Glutamatergic neuron (in vitro differentiated cells): ENCODE measurements at regions not wholly inside any gene's neighbourhood (a gene's known extent, or its start where the extent isn't known, plus 50 kb on each side); places are given as distances from the start of the nearest gene placed in this dataset.

Experiments
- DNase-seq: peaks from one replicate; pipeline ENCODE4 v3.0.0; 2022
- H3K27ac Mint-ChIP-seq: one replicate; pipeline ENCODE4 v1.8.0; 2020; ENCODE audit warnings: mild to moderate bottlenecking, mixed read lengths, inconsistent platforms; ENCODE audit not compliant: unreplicated experiment
- H3K27me3 Mint-ChIP-seq: one replicate; pipeline ENCODE4 v1.8.0; 2020; ENCODE audit warnings: mild to moderate bottlenecking, moderate library complexity, mixed read lengths, inconsistent platforms; ENCODE audit not compliant: unreplicated experiment
- H3K36me3 Mint-ChIP-seq: one replicate; pipeline ENCODE4 v1.8.0; 2020; ENCODE audit warnings: mild to moderate bottlenecking, mixed read lengths, inconsistent platforms; ENCODE audit not compliant: unreplicated experiment
- H3K4me1 Mint-ChIP-seq: one replicate; pipeline ENCODE4 v1.8.0; 2020; ENCODE audit warnings: mild to moderate bottlenecking, low read depth, mixed read lengths, inconsistent platforms; ENCODE audit not compliant: unreplicated experiment
- H3K4me3 Mint-ChIP-seq: one replicate; pipeline ENCODE4 v1.8.0; 2020; ENCODE audit warnings: mild to moderate bottlenecking, mixed read lengths, inconsistent platforms; ENCODE audit not compliant: unreplicated experiment
- H3K9me3 Mint-ChIP-seq: one replicate; pipeline ENCODE4 v1.8.0; 2020; ENCODE audit warnings: mild to moderate bottlenecking, moderate library complexity, mixed read lengths, inconsistent platforms; ENCODE audit not compliant: unreplicated experiment
- TF ChIP-seq, protein P1 (sequence below): fragments of 200-600 bp; sonication (generic); IDR thresholded peaks from one replicate; pipeline ENCODE4 v1.5.0; 2021; ENCODE audit not compliant: partially characterized antibody, unreplicated experiment

DNA sequence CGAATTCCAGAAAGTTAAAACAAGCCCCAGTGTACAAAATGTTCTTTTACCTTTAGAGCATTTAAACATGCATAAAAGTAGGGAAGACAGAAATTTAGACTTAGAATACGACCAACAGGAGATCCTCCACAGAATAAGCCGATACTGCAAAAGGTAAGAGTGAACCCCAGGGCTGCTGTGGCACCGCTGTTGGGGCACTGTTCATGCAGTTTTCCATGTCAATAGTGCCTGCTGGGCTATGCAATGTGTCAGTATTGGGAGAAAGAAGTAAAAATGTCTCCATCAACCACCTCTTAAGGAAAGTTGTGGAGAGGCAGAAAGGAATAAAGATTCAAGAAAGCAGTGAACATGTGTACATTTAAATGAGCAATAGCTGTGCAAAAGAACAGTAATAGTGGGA, 326.5 kb upstream of the SEMA3C start:
- H3K4me3 Mint-ChIP-seq, result no peak overlapping the region
- H3K9me3 Mint-ChIP-seq, result no peaks in the 10 kb centered on the region
- H3K4me1 Mint-ChIP-seq, result no peaks in the 10 kb centered on the region
- no peaks in the 10 kb centered on the region for H3K27me3 Mint-ChIP-seq
- DNase-seq, result no peak
- H3K36me3 Mint-ChIP-seq, result no peaks in the 10 kb centered on the region
- no peak overlapping the region for H3K27ac Mint-ChIP-seq
- TF ChIP-seq, protein P1, sequence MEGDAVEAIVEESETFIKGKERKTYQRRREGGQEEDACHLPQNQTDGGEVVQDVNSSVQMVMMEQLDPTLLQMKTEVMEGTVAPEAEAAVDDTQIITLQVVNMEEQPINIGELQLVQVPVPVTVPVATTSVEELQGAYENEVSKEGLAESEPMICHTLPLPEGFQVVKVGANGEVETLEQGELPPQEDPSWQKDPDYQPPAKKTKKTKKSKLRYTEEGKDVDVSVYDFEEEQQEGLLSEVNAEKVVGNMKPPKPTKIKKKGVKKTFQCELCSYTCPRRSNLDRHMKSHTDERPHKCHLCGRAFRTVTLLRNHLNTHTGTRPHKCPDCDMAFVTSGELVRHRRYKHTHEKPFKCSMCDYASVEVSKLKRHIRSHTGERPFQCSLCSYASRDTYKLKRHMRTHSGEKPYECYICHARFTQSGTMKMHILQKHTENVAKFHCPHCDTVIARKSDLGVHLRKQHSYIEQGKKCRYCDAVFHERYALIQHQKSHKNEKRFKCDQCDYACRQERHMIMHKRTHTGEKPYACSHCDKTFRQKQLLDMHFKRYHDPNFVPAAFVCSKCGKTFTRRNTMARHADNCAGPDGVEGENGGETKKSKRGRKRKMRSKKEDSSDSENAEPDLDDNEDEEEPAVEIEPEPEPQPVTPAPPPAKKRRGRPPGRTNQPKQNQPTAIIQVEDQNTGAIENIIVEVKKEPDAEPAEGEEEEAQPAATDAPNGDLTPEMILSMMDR, result no peak

DNA sequence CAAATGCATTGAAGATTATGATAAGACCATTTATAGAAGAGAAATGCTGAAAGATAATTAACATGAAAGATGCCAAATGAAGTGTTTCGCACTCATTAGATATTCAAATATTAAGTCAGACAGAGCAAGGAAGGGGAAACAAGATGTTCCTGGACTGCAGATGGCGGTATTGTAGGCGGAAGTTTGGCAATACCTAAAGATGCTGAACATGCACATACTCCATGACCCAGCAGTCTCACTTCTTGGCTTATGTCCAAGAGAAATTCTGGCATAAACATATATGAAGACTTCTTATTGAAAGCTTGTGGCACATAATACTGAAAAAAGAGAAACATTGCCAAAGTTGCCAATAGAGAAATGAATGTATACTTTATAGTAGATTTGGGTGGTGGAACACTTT, 325.4 kb upstream of the SEMA3C start:
- TF ChIP-seq, protein P1, result no peak
- no peak for DNase-seq
- Mint-ChIP-seq H3K27me3 (no peaks in the 10 kb centered on the region), H3K4me1 (no peaks in the 10 kb centered on the region), H3K9me3 (no peaks in the 10 kb centered on the region), H3K36me3 (no peaks in the 10 kb centered on the region), H3K4me3 (no peak overlapping the region), H3K27ac (no peak overlapping the region)

DNA sequence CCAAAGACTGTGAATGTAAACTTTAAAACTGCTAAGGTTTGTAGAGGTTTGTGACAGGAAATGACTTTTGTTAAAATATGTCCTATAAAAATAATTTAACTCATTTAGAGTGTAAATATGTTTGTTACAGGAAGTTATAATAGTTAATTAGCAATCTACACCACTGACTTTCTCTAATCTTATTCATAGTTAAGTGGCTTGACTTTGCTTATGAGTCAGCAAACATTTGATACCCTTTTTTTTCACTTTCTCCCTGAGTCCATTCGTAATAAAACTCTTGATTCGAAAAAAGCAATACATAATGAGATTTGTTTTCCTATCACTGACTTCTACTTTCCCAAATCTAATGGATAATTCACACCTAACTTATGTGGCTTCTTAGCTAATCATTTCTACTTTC, 317.7 kb upstream of the SEMA3C start:
- Mint-ChIP-seq H3K9me3 (no peaks in the 10 kb centered on the region), H3K4me1 (no peaks in the 10 kb centered on the region), H3K27ac (no peak overlapping the region), H3K4me3 (no peak overlapping the region), H3K36me3 (no peaks in the 10 kb centered on the region), H3K27me3 (no peaks in the 10 kb centered on the region)
- DNase-seq, result no peak
- TF ChIP-seq, protein P1, result no peak

DNA sequence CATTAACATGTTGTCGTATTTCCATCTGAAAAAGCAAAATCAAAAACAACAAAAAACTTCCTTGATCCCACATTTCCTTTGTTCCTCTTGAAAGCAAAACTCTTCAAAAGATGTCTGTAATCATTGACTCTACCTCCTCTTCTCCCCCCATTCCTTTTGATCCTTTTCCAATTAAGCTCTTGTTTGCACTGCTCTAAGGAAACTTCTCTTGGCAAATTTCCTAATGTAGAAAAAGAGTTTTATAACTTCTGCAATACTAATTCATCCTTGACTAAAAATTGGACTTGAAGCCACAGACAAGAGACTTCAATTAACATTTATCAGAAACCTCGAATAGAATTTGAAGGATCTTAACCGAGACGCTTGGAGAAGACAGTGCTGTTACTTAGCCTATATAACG, 317.1 kb upstream of the SEMA3C start:
- H3K9me3 Mint-ChIP-seq, result no peaks in the 10 kb centered on the region
- TF ChIP-seq, protein P1, result no peak
- no peaks in the 10 kb centered on the region for H3K27me3 Mint-ChIP-seq
- no peaks in the 10 kb centered on the region for H3K36me3 Mint-ChIP-seq
- no peak overlapping the region for H3K4me3 Mint-ChIP-seq
- no peak overlapping the region for H3K27ac Mint-ChIP-seq
- H3K4me1 Mint-ChIP-seq, result no peaks in the 10 kb centered on the region
- no peak for DNase-seq

DNA sequence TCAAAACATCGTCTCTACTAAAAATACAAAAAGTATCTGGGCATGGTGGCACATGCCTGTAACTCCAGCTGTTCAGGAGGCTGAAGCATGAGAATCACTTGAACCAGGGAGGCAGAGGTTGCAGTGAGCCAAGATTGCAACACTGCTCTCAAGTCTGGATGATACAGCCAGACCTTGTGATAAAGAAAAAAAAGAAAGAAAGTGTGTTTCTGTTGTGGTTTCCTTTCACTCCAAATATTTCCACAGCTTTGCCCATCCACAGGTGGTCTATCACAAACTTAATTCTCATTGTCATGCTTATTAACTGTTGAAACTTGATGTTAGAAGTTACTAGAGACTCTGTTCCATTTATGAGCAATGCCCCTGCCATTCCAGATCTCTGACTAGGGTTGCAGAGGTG, 316.0 kb upstream of the SEMA3C start:
- DNase-seq, result no peak
- Mint-ChIP-seq H3K4me1 (no peaks in the 10 kb centered on the region), H3K36me3 (no peaks in the 10 kb centered on the region), H3K27me3 (no peaks in the 10 kb centered on the region), H3K27ac (no peak overlapping the region), H3K4me3 (no peak overlapping the region), H3K9me3 (peaks cover under 1% of the 10 kb centered on the region)
- TF ChIP-seq, protein P1, result no peak
